ENCODE measurements at regions not wholly inside any gene's neighbourhood (a gene's known extent, or its start where the extent isn't known, plus 50 kb on each side); places are given as distances from the start of the nearest gene placed in this dataset.

DNA sequence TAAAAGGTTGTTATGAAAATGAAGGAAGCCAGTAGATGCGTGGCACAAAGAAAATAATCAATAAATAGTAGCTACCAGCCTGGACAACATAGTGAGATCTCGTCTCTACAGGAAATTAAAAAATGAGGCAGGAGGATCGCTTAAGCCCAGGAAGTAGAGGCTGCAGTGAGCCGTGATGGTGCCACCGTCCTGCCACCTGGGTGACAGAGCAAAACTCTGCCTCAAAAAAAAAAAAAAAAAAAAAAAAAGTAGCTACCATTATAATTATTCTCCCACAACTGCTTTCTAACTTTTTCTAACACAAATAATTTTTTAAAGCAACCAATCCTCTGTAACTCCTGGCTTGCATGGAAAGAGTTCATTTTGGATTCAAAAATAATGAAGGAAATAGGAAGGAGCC lies 133.0 kb downstream of the NDUFA12 start:
- TF ChIP-seq HEYL (CRISPR knock-in tag; IDR thresholded peaks at IDR 0.05) (no peak), CHD4 (IDR thresholded peaks at IDR 0.05; ENCODE audit: borderline replicate concordance) (no peak), POLR2A (IDR thresholded peaks at IDR 0.05; ENCODE audit: low read length) (no peak)
- TF ChIP-seq, protein P1, sequence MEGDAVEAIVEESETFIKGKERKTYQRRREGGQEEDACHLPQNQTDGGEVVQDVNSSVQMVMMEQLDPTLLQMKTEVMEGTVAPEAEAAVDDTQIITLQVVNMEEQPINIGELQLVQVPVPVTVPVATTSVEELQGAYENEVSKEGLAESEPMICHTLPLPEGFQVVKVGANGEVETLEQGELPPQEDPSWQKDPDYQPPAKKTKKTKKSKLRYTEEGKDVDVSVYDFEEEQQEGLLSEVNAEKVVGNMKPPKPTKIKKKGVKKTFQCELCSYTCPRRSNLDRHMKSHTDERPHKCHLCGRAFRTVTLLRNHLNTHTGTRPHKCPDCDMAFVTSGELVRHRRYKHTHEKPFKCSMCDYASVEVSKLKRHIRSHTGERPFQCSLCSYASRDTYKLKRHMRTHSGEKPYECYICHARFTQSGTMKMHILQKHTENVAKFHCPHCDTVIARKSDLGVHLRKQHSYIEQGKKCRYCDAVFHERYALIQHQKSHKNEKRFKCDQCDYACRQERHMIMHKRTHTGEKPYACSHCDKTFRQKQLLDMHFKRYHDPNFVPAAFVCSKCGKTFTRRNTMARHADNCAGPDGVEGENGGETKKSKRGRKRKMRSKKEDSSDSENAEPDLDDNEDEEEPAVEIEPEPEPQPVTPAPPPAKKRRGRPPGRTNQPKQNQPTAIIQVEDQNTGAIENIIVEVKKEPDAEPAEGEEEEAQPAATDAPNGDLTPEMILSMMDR (IDR thresholded peaks at IDR 0.05) = no peak
